GM23248 (cell line): ENCODE measurements at regions not wholly inside any gene's neighbourhood (a gene's known extent, or its start where the extent isn't known, plus 50 kb on each side); places are given as distances from the start of the nearest gene placed in this dataset.

Experiments
- EZH2 ChIP-seq: fragments of 200-600 bp; sonication (generic); IDR thresholded peaks from 2 replicates; pipeline ENCODE4 v1.6.1; 2018; ENCODE audit warnings: antibody characterized with exemption, mild to moderate bottlenecking; ENCODE audit not compliant: insufficient read depth, poor library complexity, severe bottlenecking
- EZH2phosphoT487 ChIP-seq: fragments of 200-600 bp; sonication (generic); IDR thresholded peaks from 2 replicates; pipeline ENCODE4 v1.6.1; 2018; ENCODE audit warnings: antibody characterized with exemption, moderate library complexity, mild to moderate bottlenecking, low read depth; ENCODE audit not compliant: insufficient read depth

GRCh38 chr12:91836264-91836663 is 309.4 kb downstream of the BTG1 start:
- TF ChIP-seq EZH2phosphoT487, result no peak
- no peak for TF ChIP-seq EZH2
